ENCODE measurements at regions not wholly inside any gene's neighbourhood (a gene's known extent, or its start where the extent isn't known, plus 50 kb on each side); places are given as distances from the start of the nearest gene placed in this dataset.
"Not testable (repeated sequence)": the region's sequence is repeated elsewhere in the genome, so short reads cannot be mapped to it uniquely, and the experiment has no call there.

DNA sequence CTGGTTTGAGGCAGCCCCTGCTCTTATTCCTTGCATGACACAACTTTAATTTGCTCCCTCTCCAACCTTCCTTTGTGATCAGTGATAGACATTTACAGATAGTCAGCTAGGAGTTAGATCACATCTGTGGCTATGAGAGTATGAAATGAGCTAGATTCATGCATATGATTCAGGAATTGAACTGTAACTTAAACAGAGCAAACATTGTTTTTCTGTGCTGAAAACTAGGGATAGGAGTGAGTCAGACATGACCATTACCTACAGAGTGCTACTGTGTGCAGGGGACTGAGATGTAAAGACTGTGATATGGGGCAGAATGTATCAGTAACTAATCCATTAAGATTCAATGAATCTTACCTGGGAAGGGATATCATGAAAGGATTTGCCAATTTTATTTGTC, 279.4 kb upstream of the SPTLC3 start:
- Mint-ChIP-seq H3K4me3 (no peak overlapping the region), H3K36me3 (no peaks in the 10 kb centered on the region), H3K9me3 (peaks cover 0 to 8% (median 1%) of the 10 kb centered on the region in 6 donors)

DNA sequence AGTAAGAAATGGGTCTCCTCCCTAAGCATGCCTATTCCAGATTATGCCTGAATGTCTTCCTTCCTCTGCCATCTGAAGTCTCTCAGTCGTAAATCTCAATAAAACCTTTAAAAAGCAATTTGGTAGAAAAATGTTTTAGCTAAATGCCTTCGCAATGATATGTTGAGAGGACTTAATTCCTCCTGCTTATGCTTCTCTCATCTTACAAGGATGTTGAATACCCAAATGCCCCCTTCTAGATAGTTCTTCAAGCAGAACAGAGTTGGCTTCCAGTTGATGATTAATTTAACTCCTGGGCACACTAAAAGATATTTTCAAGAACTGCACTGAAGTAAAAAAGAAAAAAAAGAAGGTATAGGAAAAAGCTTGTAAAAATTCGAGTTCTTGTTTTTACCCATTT, 275.0 kb upstream of the SPTLC3 start:
- H3K36me3 Mint-ChIP-seq, result no peaks in the 10 kb centered on the region
- H3K9me3 Mint-ChIP-seq, result peaks cover 0 to 12% (median 0%) of the 10 kb centered on the region in 6 donors
- no peak for DNase-seq
- H3K27ac Mint-ChIP-seq, result no peak overlapping the region
- H3K27me3 Mint-ChIP-seq (ENCODE audit: low read depth in 3 of 3), result peaks cover 0 to 3% (median 0%) of the 10 kb centered on the region in 3 donors
- H3K4me1 Mint-ChIP-seq, result no peaks in the 10 kb centered on the region
- H3K4me3 Mint-ChIP-seq, result no peak overlapping the region

More for the DNA sequence above, 279.4 kb upstream of the SPTLC3 start:
- Mint-ChIP-seq H3K27ac (no peak overlapping the region), H3K4me1 (no peaks in the 10 kb centered on the region), H3K27me3 (ENCODE audit: low read depth in 3 of 3) (peaks cover 0 to 1% (median under 1%) of the 10 kb centered on the region in 3 donors)
- no peak for DNase-seq

DNA sequence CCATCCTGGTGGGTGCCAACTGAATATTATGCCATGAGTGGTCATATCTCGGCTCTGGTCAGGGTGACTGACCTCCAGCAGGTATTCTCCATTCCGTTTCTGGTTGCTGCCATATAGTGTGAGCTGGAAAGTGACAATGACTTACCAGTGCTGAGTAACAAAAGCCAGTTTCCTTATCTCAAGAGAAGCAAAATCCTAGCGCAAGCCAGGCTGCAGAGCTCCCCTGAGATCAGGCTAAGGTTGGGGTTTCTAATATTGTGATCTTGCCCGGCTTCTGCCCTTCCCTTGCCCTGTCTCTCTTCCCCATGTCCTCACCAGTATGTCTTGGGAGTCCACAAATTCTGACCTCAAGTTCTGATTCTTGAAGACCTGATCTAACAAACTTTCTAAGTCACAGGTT, 271.3 kb upstream of the SPTLC3 start:
- DNase-seq, result no peak
- no peak overlapping the region for H3K27ac Mint-ChIP-seq

DNA sequence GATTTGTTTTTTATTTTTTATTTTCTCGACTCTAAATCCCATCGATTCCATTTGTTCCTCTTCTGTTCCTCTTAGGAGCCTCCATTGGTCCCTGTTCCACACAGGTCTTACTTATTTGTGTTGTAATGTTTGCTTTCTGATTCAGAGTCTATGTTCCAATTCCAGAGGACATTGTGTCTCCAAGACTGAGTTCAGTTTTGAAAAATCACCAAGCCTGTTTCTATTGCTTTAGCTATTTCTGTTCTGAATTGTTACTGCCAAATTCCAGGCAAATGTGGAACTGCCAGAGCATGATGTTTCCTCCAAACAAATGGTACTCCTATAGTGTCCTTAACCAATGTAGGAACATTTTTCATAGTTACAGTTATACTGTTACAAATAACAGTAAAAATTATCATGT, 270.9 kb upstream of the SPTLC3 start:
- DNase-seq, result no peak
- Mint-ChIP-seq H3K27me3 (ENCODE audit: low read depth in 3 of 3) (peaks cover 0 to 3% (median 0%) of the 10 kb centered on the region in 3 donors), H3K4me1 (no peaks in the 10 kb centered on the region), H3K4me3 (no peak overlapping the region), H3K27ac (no peak overlapping the region), H3K36me3 (no peaks in the 10 kb centered on the region), H3K9me3 (peaks cover 0 to 12% (median 1%) of the 10 kb centered on the region in 6 donors)

More for the DNA sequence above, 271.3 kb upstream of the SPTLC3 start:
- Mint-ChIP-seq H3K27me3 (ENCODE audit: low read depth in 3 of 3) (peaks cover 0 to 3% (median 0%) of the 10 kb centered on the region in 3 donors), H3K4me1 (no peaks in the 10 kb centered on the region), H3K4me3 (no peak overlapping the region), H3K9me3 (peaks cover 0 to 12% (median 2%) of the 10 kb centered on the region in 6 donors), H3K36me3 (no peaks in the 10 kb centered on the region)

DNA sequence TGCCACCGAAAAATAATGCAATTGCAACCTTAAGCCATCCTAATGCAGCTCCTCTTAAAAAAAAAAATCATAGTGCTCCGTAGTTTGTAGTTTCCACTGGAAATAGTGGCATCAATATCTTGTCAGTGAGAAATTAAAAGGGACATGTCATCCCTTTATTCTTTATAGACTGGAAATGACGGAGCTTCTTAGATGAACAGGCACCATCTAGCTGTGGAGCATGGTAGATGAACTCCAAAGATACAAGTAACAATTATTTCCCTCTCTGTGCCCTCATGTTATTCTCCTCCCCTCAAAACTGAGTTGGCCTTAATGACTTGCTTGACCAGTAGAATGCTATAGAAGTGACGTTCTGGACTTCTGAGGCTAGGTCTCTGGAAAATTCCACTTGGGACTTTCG, 268.1 kb upstream of the SPTLC3 start:
- no peak overlapping the region for H3K4me3 Mint-ChIP-seq
- peaks cover 0 to 4% (median under 1%) of the 10 kb centered on the region in 6 donors for H3K9me3 Mint-ChIP-seq
- no peaks in the 10 kb centered on the region for H3K4me1 Mint-ChIP-seq
- no peaks in the 10 kb centered on the region for H3K36me3 Mint-ChIP-seq
- H3K27me3 Mint-ChIP-seq (ENCODE audit: low read depth in 3 of 3), result peaks cover 0 to 1% (median 0%) of the 10 kb centered on the region in 3 donors
- no peak overlapping the region for H3K27ac Mint-ChIP-seq
- no peak for DNase-seq

DNA sequence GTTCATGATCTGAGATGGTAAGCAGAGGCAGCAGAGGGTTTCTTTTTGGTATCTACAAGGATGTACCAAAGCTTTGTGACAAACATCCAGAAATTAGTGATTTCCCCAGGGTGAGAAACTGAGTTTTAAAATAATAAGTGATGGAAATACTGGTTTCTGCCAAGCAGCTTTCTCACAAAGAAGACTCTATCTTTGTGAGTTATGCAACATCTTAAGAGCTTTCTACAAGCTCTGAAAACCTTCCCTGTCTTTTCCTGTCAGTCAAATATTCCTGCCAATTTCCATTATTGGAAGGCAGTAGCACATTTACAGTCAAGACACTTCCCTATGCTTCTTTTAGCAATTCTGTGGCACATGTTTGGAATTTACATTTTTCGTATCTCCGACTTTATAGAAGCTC, 264.7 kb upstream of the SPTLC3 start:
- Mint-ChIP-seq H3K27me3 (ENCODE audit: low read depth in 3 of 3) (no peaks in the 10 kb centered on the region), H3K27ac (no peak overlapping the region), H3K4me3 (no peak overlapping the region), H3K36me3 (no peaks in the 10 kb centered on the region), H3K4me1 (no peaks in the 10 kb centered on the region), H3K9me3 (peaks cover 0 to 11% (median under 1%) of the 10 kb centered on the region in 6 donors)
- DNase-seq, result no peak

DNA sequence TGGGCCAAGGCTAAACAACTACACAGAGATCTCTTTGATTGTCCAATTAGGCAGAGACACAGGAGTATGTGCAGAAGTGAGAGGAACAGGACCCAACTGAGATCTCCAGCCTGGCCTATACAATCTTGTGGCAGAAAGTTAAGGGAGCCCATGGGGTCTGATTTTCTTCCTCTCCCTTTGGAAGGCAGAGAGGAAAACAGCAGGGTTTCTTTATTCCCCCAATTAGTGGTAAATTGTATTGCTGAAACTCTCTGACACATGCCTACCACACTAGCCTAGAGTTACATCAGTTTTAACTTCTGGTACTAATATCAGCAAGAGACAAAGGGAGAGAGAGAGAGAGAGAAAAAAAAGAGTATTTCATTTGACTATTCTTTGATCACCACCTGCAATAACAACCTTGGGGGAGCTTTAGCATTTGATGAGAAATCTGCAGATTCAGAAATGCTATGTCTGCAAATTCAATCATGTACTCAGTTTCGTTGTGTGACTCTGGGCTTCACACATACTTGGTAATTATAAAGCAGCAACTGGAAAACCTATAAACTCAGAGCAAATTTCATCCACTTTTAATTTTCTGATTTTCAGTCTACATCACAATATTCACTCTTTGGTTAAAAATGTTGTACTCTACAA, 260.3 kb upstream of the SPTLC3 start:
- peaks cover 0 to 21% (median 2%) of the 10 kb centered on the region in 6 donors for H3K9me3 Mint-ChIP-seq
- H3K4me1 Mint-ChIP-seq, result no peaks in the 10 kb centered on the region
- DNase-seq, result no peak
- H3K27ac Mint-ChIP-seq, result no peak overlapping the region
- H3K27me3 Mint-ChIP-seq (ENCODE audit: low read depth in 3 of 3), result peaks cover 0 to 2% (median 0%) of the 10 kb centered on the region in 3 donors
- no peaks in the 10 kb centered on the region for H3K36me3 Mint-ChIP-seq
- H3K4me3 Mint-ChIP-seq, result no peak overlapping the region

DNA sequence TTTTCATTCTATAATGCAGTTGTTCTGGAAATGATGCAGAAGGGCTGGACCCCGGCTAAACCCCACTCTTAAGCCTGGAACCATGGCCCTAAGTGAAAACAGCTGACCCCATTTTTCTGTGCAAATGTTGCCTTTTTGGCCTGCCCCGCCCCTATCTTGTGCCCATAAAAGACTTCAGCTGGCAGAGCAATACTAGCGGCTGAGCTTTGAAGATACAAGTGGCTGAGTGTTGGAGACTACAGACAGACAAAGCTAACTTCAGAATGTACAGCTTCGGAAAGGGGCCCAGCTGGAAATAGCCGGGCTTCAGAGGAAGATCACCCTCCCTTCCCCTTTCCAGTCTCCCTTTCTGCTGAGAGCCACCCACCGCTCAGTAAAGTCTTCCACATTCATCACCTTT, 258.6 kb upstream of the SPTLC3 start:
- Mint-ChIP-seq H3K27me3 (ENCODE audit: low read depth in 3 of 3) (peaks cover 0 to 6% (median 0%) of the 10 kb centered on the region in 3 donors), H3K4me1 (no peaks in the 10 kb centered on the region), H3K9me3 (peaks cover 0 to 23% (median 2%) of the 10 kb centered on the region in 6 donors), H3K27ac (no peak overlapping the region), H3K36me3 (no peaks in the 10 kb centered on the region), H3K4me3 (no peak overlapping the region)
- DNase-seq, result no peak

DNA sequence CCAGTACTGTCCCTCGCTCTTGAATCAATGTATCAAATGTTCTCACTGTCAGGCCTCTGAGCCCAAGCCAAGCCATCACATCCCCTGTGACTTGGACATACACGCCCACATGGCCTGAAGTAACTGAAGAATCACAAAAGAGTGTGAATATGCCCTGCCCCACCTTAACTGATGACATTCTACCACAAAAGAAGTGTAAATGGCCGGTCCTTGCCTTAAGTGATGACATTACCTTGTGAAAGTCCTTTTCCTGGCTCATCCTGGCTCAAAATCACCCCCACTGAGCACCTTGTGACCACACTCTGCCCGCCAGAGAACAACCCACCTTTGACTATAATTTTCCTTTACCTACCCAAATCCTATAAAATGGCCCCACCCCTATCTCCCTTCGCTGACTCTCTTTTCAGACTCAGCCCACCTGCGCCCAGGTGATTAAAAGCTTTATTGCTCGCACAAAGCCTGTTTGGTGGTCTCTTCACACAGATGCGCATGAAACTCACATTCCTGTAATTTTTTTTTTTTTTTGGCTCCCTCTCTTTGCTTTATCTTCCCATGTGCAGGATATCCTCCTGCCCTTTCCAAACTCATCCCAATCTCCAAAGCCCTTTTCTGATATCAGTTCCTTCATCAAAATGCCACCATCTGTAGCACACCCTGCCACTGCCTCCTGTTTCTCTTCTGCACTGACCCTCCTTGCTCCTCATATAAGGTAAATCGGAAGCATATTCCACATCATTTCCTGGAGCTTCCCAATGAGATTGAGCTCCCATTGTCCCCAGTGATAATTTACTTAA, 255.7 kb upstream of the SPTLC3 start:
- not testable (repeated sequence) for H3K27me3 Mint-ChIP-seq (ENCODE audit: low read depth in 3 of 3); H3K27ac Mint-ChIP-seq; H3K4me3 Mint-ChIP-seq; H3K36me3 Mint-ChIP-seq; DNase-seq; H3K4me1 Mint-ChIP-seq
- H3K9me3 Mint-ChIP-seq, result peaks cover 0 to 31% (median 3%) of the 10 kb centered on the region in 6 donors

DNA sequence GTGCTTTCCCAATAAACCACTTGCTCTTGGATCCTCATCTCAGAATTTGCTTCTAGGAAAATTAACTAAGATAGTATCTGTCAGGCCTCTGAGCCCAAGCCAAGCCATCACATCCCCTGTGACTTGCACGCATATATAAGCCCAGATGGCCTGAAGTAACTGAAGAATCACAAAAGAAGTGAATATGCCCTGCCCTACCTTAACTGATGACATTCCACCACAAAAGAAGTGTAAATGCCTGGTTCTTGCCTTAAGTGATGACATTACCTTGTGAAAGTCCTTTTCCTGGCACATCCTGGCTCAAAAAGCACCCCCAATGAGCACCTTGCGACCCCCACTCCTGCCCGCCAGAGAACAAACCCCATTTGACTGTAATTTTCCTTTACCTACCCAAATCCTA, 255.0 kb upstream of the SPTLC3 start:
- DNase-seq; H3K4me1 Mint-ChIP-seq; H3K4me3 Mint-ChIP-seq; H3K27ac Mint-ChIP-seq; H3K36me3 Mint-ChIP-seq; H3K27me3 Mint-ChIP-seq (ENCODE audit: low read depth in 3 of 3): not testable (repeated sequence)
- peaks cover 0 to 27% (median 3%) of the 10 kb centered on the region in 6 donors for H3K9me3 Mint-ChIP-seq

DNA sequence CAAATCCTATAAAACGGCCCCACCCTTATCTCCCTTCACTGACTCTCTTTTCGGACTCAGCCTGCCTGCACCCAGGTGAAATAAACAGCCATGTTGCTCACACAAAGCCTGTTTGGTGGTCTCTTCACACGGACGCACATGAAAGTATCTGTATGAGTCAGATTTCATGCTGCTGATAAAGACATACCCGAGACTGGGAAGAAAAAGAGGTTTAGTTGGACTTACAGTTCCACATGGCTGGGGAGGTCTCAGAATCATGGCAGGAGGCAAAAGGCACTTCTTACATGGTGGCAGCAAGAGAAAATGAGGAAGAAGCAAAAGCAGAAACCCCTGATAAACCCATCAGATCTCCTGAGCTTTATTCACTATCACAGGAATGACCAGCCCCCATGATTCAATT, 249.3 kb upstream of the SPTLC3 start:
- not testable (repeated sequence) for H3K4me1 Mint-ChIP-seq; DNase-seq; H3K27ac Mint-ChIP-seq; H3K4me3 Mint-ChIP-seq; H3K36me3 Mint-ChIP-seq; H3K27me3 Mint-ChIP-seq (ENCODE audit: low read depth in 3 of 3)
- H3K9me3 Mint-ChIP-seq, result peaks cover 0 to 12% (median under 1%) of the 10 kb centered on the region in 6 donors

DNA sequence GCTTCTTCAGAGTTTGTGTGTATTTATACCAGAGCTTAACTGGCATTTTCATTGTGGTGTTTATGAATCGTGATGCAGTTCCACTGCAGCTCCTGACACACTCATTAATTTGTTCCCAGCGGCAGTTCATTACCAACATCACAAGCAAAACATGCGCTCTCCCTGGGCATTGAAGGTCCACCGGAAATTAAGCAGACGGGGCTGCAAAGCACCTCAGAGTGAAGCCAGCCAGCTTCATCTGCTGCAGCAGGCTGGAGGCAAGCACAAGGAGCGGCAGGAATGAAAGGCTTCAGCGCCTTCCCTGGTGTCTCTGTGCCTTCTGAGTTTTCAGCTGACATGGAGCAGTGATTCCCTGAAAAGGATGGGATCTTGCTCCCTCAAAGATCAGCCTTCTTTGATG, 246.0 kb upstream of the SPTLC3 start:
- Mint-ChIP-seq H3K27me3 (ENCODE audit: low read depth in 3 of 3) (peaks cover 0 to 8% (median 0%) of the 10 kb centered on the region in 3 donors), H3K4me3 (no peak overlapping the region), H3K4me1 (no peaks in the 10 kb centered on the region), H3K36me3 (no peaks in the 10 kb centered on the region), H3K9me3 (peaks cover 0 to 4% (median under 1%) of the 10 kb centered on the region in 6 donors), H3K27ac (no peak overlapping the region)
- DNase-seq, result no peak

DNA sequence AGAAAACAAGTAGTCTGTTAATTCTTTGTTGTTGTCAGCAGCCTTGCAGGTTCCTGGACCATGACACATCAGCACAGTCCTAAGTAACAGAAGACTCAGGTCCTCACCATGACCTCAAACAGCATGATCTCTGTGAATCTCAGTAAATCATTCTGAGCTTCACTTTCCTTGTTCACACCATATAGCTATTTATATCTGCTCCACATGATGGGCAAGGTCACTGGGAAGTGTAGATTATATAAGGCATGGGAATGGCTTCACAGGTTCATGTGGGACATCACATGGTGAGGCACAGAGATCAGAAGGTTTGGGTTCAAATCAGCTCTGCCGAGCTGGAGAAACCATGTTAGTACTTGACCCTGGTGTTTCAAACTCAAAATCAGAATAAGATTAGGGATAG, 245.4 kb upstream of the SPTLC3 start:
- no peaks in the 10 kb centered on the region for H3K4me1 Mint-ChIP-seq
- H3K9me3 Mint-ChIP-seq, result peaks cover 0 to 4% (median 0%) of the 10 kb centered on the region in 6 donors
- H3K27me3 Mint-ChIP-seq (ENCODE audit: low read depth in 3 of 3), result peaks cover 0 to 8% (median 4%) of the 10 kb centered on the region in 3 donors
- no peak for DNase-seq
- H3K36me3 Mint-ChIP-seq, result no peaks in the 10 kb centered on the region
- H3K4me3 Mint-ChIP-seq, result no peak overlapping the region
- no peak overlapping the region for H3K27ac Mint-ChIP-seq

DNA sequence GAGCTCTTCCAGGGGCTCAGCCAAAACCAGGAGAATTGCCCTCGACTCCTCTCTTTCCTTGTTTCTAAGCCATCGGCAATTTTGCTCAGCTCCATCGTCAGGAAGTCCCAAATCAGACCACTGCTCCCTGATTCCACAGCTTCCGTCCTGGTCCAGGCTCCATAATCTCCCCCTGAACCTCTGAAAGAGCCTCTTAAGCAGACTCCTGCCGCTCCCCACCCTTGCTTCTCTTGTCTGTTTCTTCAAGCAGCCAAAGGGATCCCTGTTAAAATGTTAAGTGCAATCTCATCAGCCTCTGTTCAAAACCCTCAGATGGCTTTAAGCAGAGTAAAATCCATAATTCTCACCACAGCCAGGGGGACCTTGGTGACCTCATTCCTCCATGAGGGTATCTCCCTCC, 244.7 kb upstream of the SPTLC3 start:
- Mint-ChIP-seq H3K27ac (no peak overlapping the region), H3K9me3 (peaks cover 0 to 4% (median 0%) of the 10 kb centered on the region in 6 donors), H3K4me3 (no peak overlapping the region), H3K27me3 (ENCODE audit: low read depth in 3 of 3) (peaks cover 0 to 8% (median 4%) of the 10 kb centered on the region in 3 donors), H3K36me3 (no peaks in the 10 kb centered on the region), H3K4me1 (no peaks in the 10 kb centered on the region)
- DNase-seq, result no peak

All from immature natural killer cell (primary cell).